ENCODE measurements at regions not wholly inside any gene's neighbourhood (a gene's known extent, or its start where the extent isn't known, plus 50 kb on each side); places are given as distances from the start of the nearest gene placed in this dataset.
"Not testable (repeated sequence)": the region's sequence is repeated elsewhere in the genome, so short reads cannot be mapped to it uniquely, and the experiment has no call there.

DNA sequence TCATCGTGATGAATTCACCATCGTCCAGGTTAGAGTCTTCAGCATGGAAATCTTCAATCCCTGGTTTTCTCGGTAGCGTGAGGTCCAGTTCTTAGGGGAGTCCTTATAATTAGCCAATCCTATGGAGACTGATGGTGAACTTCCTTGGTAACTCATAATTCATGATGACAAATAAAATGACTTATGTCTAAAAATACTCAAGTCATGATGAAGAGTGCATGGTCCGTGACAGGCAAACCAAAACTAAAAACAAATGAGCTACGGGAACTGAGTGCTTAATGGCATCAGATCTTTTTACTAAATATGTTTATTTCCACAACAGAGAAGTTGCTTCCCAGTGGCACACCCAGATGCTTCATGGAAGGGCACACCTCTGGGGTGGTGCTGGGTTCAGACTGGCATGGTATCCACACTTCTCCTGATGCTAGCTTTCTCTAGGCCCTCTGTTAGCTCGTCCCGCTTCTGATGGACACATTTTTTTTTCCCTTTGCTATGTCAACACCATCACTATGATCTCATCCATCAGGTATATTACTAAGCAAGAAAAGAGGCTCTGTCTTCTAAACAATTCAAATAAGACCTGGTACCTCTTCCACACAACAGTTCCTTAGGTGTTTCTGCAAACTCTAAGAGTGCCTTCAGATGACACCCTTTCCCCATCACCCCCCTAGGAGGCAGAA is 92.8 kb upstream of the NEDD4L start:
- dilution Hi-C loops (cut with MboI; ENCODE audit: extremely low pct_ligation_motif_present, low sequenced_read_pairs) = no loop called here
- Histone ChIP-seq H3K4me3 (ENCODE audit: control insufficient read depth in 2 of 3, extremely low read depth in 1 of 3, insufficient read depth in 2 of 3, low read depth in 1 of 3, low read length in 3 of 3) (no peak overlapping the region), H3K79me2 (ENCODE audit: control insufficient read depth, insufficient read depth, low read length) (no peaks in the 10 kb centered on the region), H3K27me3 (ENCODE audit: control insufficient read depth, extremely low read depth, insufficient read depth, low read length) (no peaks in the 10 kb centered on the region), H3K4me2 (ENCODE audit: control insufficient read depth, extremely low read depth, insufficient read depth, low read depth, low read length) (no peak overlapping the region), H3K9me3 (ENCODE audit: control insufficient read depth, low read depth, low read length) (no peaks in the 10 kb centered on the region), H3K9me1 (ENCODE audit: control insufficient read depth, extremely low read depth, insufficient read depth, low read length) (no peaks in the 10 kb centered on the region), H3K27ac (ENCODE audit: control insufficient read depth, insufficient read depth, low read length) (peak overlapping the region; percentile 24), H2AFZ (ENCODE audit: control insufficient read depth, low read length) (no peak overlapping the region), H4K20me1 (ENCODE audit: control insufficient read depth, extremely low read depth, insufficient read depth, low read length) (no peaks in the 10 kb centered on the region), H3K4me1 (ENCODE audit: control insufficient read depth, extremely low read depth, insufficient read depth, low read length) (peaks cover 39% of the 10 kb centered on the region), H3K9ac (ENCODE audit: control insufficient read depth, extremely low read depth, insufficient read depth, low read length) (no peak overlapping the region), H3K36me3 (ENCODE audit: control insufficient read depth in 2 of 2, extremely low read depth in 1 of 2, insufficient read depth in 2 of 2, low read length in 2 of 2) (no peaks in the 10 kb centered on the region)
- no peak for TF ChIP-seq CTCF (optimal IDR thresholded peaks at IDR 0.05 in 1 of 3, IDR thresholded peaks at IDR 0.05 in 1 of 3, conservative IDR thresholded peaks at IDR 0.05 in 1 of 3; ENCODE audit: extremely low read depth in 1 of 3, insufficient read depth in 2 of 3, low read length in 3 of 3)
- TF ChIP-seq EZH2 (IDR thresholded peaks at IDR 0.05; ENCODE audit: low read length) = no peak
- no peak for DNase-seq (ENCODE audit: low read depth, low spot score)
- peak; percentile 66 for FAIRE-seq

- Histone ChIP-seq H3K4me1 (ENCODE audit: control insufficient read depth, extremely low read depth, insufficient read depth, low read length) (peaks cover 39% of the 10 kb centered on the region), H3K9ac (ENCODE audit: control insufficient read depth, extremely low read depth, insufficient read depth, low read length) (no peak overlapping the region), H3K27me3 (ENCODE audit: control insufficient read depth, extremely low read depth, insufficient read depth, low read length) (no peaks in the 10 kb centered on the region), H3K27ac (ENCODE audit: control insufficient read depth, insufficient read depth, low read length) (peak overlapping the region; percentile 24), H3K4me3 (ENCODE audit: control insufficient read depth in 2 of 3, extremely low read depth in 1 of 3, insufficient read depth in 2 of 3, low read depth in 1 of 3, low read length in 3 of 3) (no peak overlapping the region), H4K20me1 (ENCODE audit: control insufficient read depth, extremely low read depth, insufficient read depth, low read length) (no peaks in the 10 kb centered on the region), H3K4me2 (ENCODE audit: control insufficient read depth, extremely low read depth, insufficient read depth, low read depth, low read length) (peak overlapping the region; percentile 27), H2AFZ (ENCODE audit: control insufficient read depth, low read length) (no peak overlapping the region), H3K9me3 (ENCODE audit: control insufficient read depth, low read depth, low read length) (no peaks in the 10 kb centered on the region), H3K36me3 (ENCODE audit: control insufficient read depth in 2 of 2, extremely low read depth in 1 of 2, insufficient read depth in 2 of 2, low read length in 2 of 2) (no peaks in the 10 kb centered on the region), H3K9me1 (ENCODE audit: control insufficient read depth, extremely low read depth, insufficient read depth, low read length) (no peaks in the 10 kb centered on the region), H3K79me2 (ENCODE audit: control insufficient read depth, insufficient read depth, low read length) (no peaks in the 10 kb centered on the region)
- peak; percentile 77 for DNase-seq (ENCODE audit: low read depth, low spot score)
- dilution Hi-C loops (cut with MboI; ENCODE audit: extremely low pct_ligation_motif_present, low sequenced_read_pairs) = no loop called here
- TF ChIP-seq CTCF (optimal IDR thresholded peaks at IDR 0.05 in 1 of 3, IDR thresholded peaks at IDR 0.05 in 1 of 3, conservative IDR thresholded peaks at IDR 0.05 in 1 of 3; ENCODE audit: extremely low read depth in 1 of 3, insufficient read depth in 2 of 3, low read length in 3 of 3) (no peak), EZH2 (IDR thresholded peaks at IDR 0.05; ENCODE audit: low read length) (no peak)
- peak; percentile 93 for FAIRE-seq
These were observed 93.5 kb upstream of the NEDD4L start for GRCh38 chr18:57950542-57950941.

- FAIRE-seq; H3K4me3 ChIP-seq (ENCODE audit: control insufficient read depth in 2 of 3, extremely low read depth in 1 of 3, insufficient read depth in 2 of 3, low read depth in 1 of 3, low read length in 3 of 3); H3K9me1 ChIP-seq (ENCODE audit: control insufficient read depth, extremely low read depth, insufficient read depth, low read length); H3K4me2 ChIP-seq (ENCODE audit: control insufficient read depth, extremely low read depth, insufficient read depth, low read depth, low read length); H4K20me1 ChIP-seq (ENCODE audit: control insufficient read depth, extremely low read depth, insufficient read depth, low read length); H3K36me3 ChIP-seq (ENCODE audit: control insufficient read depth in 2 of 2, extremely low read depth in 1 of 2, insufficient read depth in 2 of 2, low read length in 2 of 2); H3K9ac ChIP-seq (ENCODE audit: control insufficient read depth, extremely low read depth, insufficient read depth, low read length); H3K79me2 ChIP-seq (ENCODE audit: control insufficient read depth, insufficient read depth, low read length); H3K27ac ChIP-seq (ENCODE audit: control insufficient read depth, insufficient read depth, low read length); H3K9me3 ChIP-seq (ENCODE audit: control insufficient read depth, low read depth, low read length); DNase-seq (ENCODE audit: low read depth, low spot score); dilution Hi-C loops (cut with MboI; ENCODE audit: extremely low pct_ligation_motif_present, low sequenced_read_pairs); H2AFZ ChIP-seq (ENCODE audit: control insufficient read depth, low read length); H3K27me3 ChIP-seq (ENCODE audit: control insufficient read depth, extremely low read depth, insufficient read depth, low read length): not testable (repeated sequence)
- peaks cover 40% of the 10 kb centered on the region for H3K4me1 ChIP-seq (ENCODE audit: control insufficient read depth, extremely low read depth, insufficient read depth, low read length)
These were observed 94.7 kb upstream of the NEDD4L start for GRCh38 chr18:57949335-57949734.

All from keratinocyte (primary cell).